H9 (cell line): ENCODE measurements at regions not wholly inside any gene's neighbourhood (a gene's known extent, or its start where the extent isn't known, plus 50 kb on each side); places are given as distances from the start of the nearest gene placed in this dataset.

Experiments
- DNase-seq: peaks from one replicate; pipeline ENCODE4 v3.0.0-alpha.2; 2017
- H2AFZ ChIP-seq: one replicate; pipeline ENCODE4 v1.6.1; 2013; ENCODE audit warnings: mild to moderate bottlenecking, low read length, control low read depth, moderate library complexity
- H2AK5ac ChIP-seq: 2 replicates; pipeline ENCODE4 v1.6.1; 2013; ENCODE audit warnings: low read length, control low read depth, mixed read lengths; ENCODE audit not compliant: insufficient read length
- H2BK120ac ChIP-seq: one replicate; pipeline ENCODE4 v1.6.1; 2013; ENCODE audit warnings: low read depth, mild to moderate bottlenecking, low read length, control low read depth, inconsistent platforms; ENCODE audit not compliant: poor library complexity, severe bottlenecking
- H2BK12ac ChIP-seq: 2 replicates; pipeline ENCODE4 v1.6.1; 2013; ENCODE audit warnings: low read length, control low read depth, mixed read lengths, low read depth; ENCODE audit not compliant: insufficient read length
- H2BK15ac ChIP-seq: 2 replicates; pipeline ENCODE4 v1.6.1; 2013; ENCODE audit warnings: low read depth, low read length, control low read depth
- H2BK20ac ChIP-seq: one replicate; pipeline ENCODE4 v1.6.1; 2013; ENCODE audit warnings: low read depth, mild to moderate bottlenecking, low read length, control low read depth, inconsistent platforms; ENCODE audit not compliant: poor library complexity, severe bottlenecking
- H2BK5ac ChIP-seq: 2 replicates; pipeline ENCODE4 v1.6.1; 2013; ENCODE audit warnings: low read length, control low read depth, mixed read lengths; ENCODE audit not compliant: insufficient read length
- H3K14ac ChIP-seq: 2 replicates; pipeline ENCODE4 v1.6.1; 2013; ENCODE audit warnings: low read length, control low read depth; ENCODE audit not compliant: insufficient read depth
- H3K18ac ChIP-seq: 2 replicates; pipeline ENCODE4 v1.6.1; 2013; ENCODE audit warnings: low read depth, mild to moderate bottlenecking, mixed read lengths, low read length, control low read depth; ENCODE audit not compliant: insufficient read length
- H3K23ac ChIP-seq: 2 replicates; pipeline ENCODE4 v1.6.1; 2013; ENCODE audit warnings: low read length, control low read depth, mixed read lengths, low read depth; ENCODE audit not compliant: insufficient read length
- H3K23me2 ChIP-seq: 2 replicates; pipeline ENCODE4 v1.6.1; 2013; ENCODE audit warnings: low read depth, mild to moderate bottlenecking, mixed read lengths, low read length, control low read depth; ENCODE audit not compliant: insufficient read length, poor library complexity, severe bottlenecking
- H3K27ac ChIP-seq: 2 replicates; pipeline ENCODE4 v1.5.1; 2013; ENCODE audit warnings: low read length, control low read depth, mixed read lengths, low read depth; ENCODE audit not compliant: insufficient read length
- H3K27me3 ChIP-seq: 2 replicates; pipeline ENCODE4 v1.6.1; 2013; ENCODE audit warnings: low read length, control low read depth, inconsistent platforms; ENCODE audit not compliant: insufficient read depth
- H3K4ac ChIP-seq: 2 replicates; pipeline ENCODE4 v1.6.1; 2013; ENCODE audit warnings: low read depth, mild to moderate bottlenecking, control low read depth, inconsistent platforms, low read length, moderate library complexity
- H3K4me1 ChIP-seq: 2 replicates; pipeline ENCODE4 v1.6.1; 2013; ENCODE audit warnings: low read length, control low read depth, inconsistent platforms; ENCODE audit not compliant: insufficient read depth
- H3K4me2 ChIP-seq: 2 replicates; pipeline ENCODE4 v1.6.1; 2013; ENCODE audit warnings: low read length, control low read depth, mixed read lengths; ENCODE audit not compliant: insufficient read length, insufficient read depth
- H3K56ac ChIP-seq: 2 replicates; pipeline ENCODE4 v1.6.1; 2013; ENCODE audit warnings: low read depth, mild to moderate bottlenecking, mixed read lengths, low read length, control low read depth; ENCODE audit not compliant: insufficient read length
- H3K79me1 ChIP-seq: 2 replicates; pipeline ENCODE4 v1.6.1; 2013; ENCODE audit warnings: low read depth, mild to moderate bottlenecking, moderate library complexity, low read length, control low read depth, inconsistent platforms; ENCODE audit not compliant: insufficient read depth, poor library complexity, severe bottlenecking
- H3K79me2 ChIP-seq: 2 replicates; pipeline ENCODE4 v1.6.1; 2013; ENCODE audit warnings: low read length, control low read depth, inconsistent platforms; ENCODE audit not compliant: insufficient read depth
- H3K9ac ChIP-seq: 2 replicates; pipeline ENCODE4 v1.6.1; 2013; ENCODE audit warnings: low read length, control low read depth, mixed read lengths; ENCODE audit not compliant: insufficient read length; ENCODE audit errors: extremely low read depth
- H3K9me3 ChIP-seq: one replicate; pipeline ENCODE4 v1.6.1; 2013; ENCODE audit warnings: low read depth, low read length, inconsistent platforms; ENCODE audit not compliant: control insufficient read depth
- H3T11ph ChIP-seq: one replicate; pipeline ENCODE4 v1.6.1; 2013; ENCODE audit warnings: mild to moderate bottlenecking, low read length, control low read depth, inconsistent platforms
- H4K20me1 ChIP-seq: one replicate; pipeline ENCODE4 v1.6.1; 2013; ENCODE audit not compliant: control insufficient read depth, insufficient read length, insufficient read depth
- H4K5ac ChIP-seq: 2 replicates; pipeline ENCODE4 v1.6.1; 2013; ENCODE audit warnings: low read depth, mild to moderate bottlenecking, mixed read lengths, low read length, control low read depth; ENCODE audit not compliant: insufficient read length
- H4K8ac ChIP-seq: replicated peaks from 2 replicates; pipeline ENCODE4 v1.6.1; 2013; ENCODE audit warnings: low read length, control low read depth, mixed read lengths, low read depth; ENCODE audit not compliant: insufficient read length
- H4K91ac ChIP-seq: 2 replicates; pipeline ENCODE4 v1.6.1; 2013; ENCODE audit warnings: low read depth, mild to moderate bottlenecking, moderate library complexity, mixed read lengths, low read length, control low read depth; ENCODE audit not compliant: insufficient read length
- H3K27ac Mint-ChIP-seq, 3 experiments: 2 replicates in 2 of 3; 3 replicates in 1 of 3; pipeline ENCODE4 v1.8.0; 2020 to 2021; ENCODE audit warnings: mixed read lengths in 3 of 3, mild to moderate bottlenecking in 1 of 3, moderate library complexity in 1 of 3
- H3K27me3 Mint-ChIP-seq: 2 replicates; pipeline ENCODE4 v1.8.0; 2021; ENCODE audit warnings: low read depth, mild to moderate bottlenecking, moderate library complexity, mixed read lengths
- H3K36me3 Mint-ChIP-seq, 3 experiments: 2 replicates in 2 of 3; 3 replicates in 1 of 3; pipeline ENCODE4 v1.8.0; 2020 to 2021; ENCODE audit warnings: low read depth in 3 of 3, mixed read lengths in 3 of 3; ENCODE audit not compliant: insufficient read depth in 1 of 3
- H3K4me1 Mint-ChIP-seq, 2 experiments: 2 replicates each; pipeline ENCODE4 v1.8.0; 2020; ENCODE audit warnings: mixed read lengths in 2 of 2
- H3K4me3 Mint-ChIP-seq, 2 experiments: 2 replicates in 1 of 2; 3 replicates in 1 of 2; pipeline ENCODE4 v1.8.0; 2020 to 2021; ENCODE audit warnings: mild to moderate bottlenecking in 2 of 2, mixed read lengths in 2 of 2, moderate library complexity in 1 of 2
- H3K9me3 Mint-ChIP-seq, 2 experiments: 2 replicates in 1 of 2; 3 replicates in 1 of 2; pipeline ENCODE4 v1.8.0; 2020; ENCODE audit warnings: mild to moderate bottlenecking in 2 of 2, mixed read lengths in 2 of 2, moderate library complexity in 1 of 2
- CTCF ChIP-seq: fragments of 200-600 bp; sonication (generic); conservative IDR thresholded peaks from 3 replicates; pipeline ENCODE4 v1.8.0; 2021; ENCODE audit warnings: antibody characterized with exemption, mild to moderate bottlenecking
- WGBS: extraction: QIAGEN DNeasy Blood & Tissue Kit; methylation state at CpG from one replicate; pipeline ENCODE4 v1.1.7; 2013; ENCODE audit warnings: missing lambda C conversion rate, low lambda C conversion rate, mixed read lengths; ENCODE audit not compliant: insufficient read length; ENCODE audit errors: extremely low coverage; 5-methylcytosine and 5-hydroxymethylcytosine counted together

GRCh38 chr2:186433040-186433439, 53.0 kb upstream of the ZC3H15 start:
- Histone ChIP-seq H2BK15ac (no peak overlapping the region), H3T11ph (no peak overlapping the region), H2BK120ac (no peak overlapping the region), H3K79me1 (no peaks in the 10 kb centered on the region), H4K5ac (no peak overlapping the region), H2AK5ac (no peak overlapping the region), H3K4ac (no peak overlapping the region), H2AFZ (no peak overlapping the region), H2BK5ac (no peak overlapping the region), H3K79me2 (no peaks in the 10 kb centered on the region), H3K23me2 (no peaks in the 10 kb centered on the region), H3K27ac (no peak overlapping the region), H4K91ac (no peak overlapping the region), H3K14ac (no peak overlapping the region), H3K4me2 (no peak overlapping the region), H2BK12ac (no peak overlapping the region), H3K18ac (no peak overlapping the region), H3K56ac (no peak overlapping the region), H3K4me1 (no peaks in the 10 kb centered on the region), H2BK20ac (no peak overlapping the region), H3K23ac (no peak overlapping the region), H4K20me1 (no peaks in the 10 kb centered on the region), H3K9ac (no peak overlapping the region), H3K27me3 (no peaks in the 10 kb centered on the region), H4K8ac (no peak overlapping the region), H3K9me3 (no peaks in the 10 kb centered on the region)
- DNase-seq = no peak
- no peak for TF ChIP-seq CTCF
- H3K27ac Mint-ChIP-seq = no peak overlapping the region
- peaks cover 5 to 16% (median 14%) of the 10 kb centered on the region in 3 experiments for H3K36me3 Mint-ChIP-seq
- no CpG with 5 or more reads among the region's 6 CpGs for WGBS
- H3K4me1 Mint-ChIP-seq = no peaks in the 10 kb centered on the region; a peak in 1 of 4 replicates
- no peaks in the 10 kb centered on the region for H3K27me3 Mint-ChIP-seq
- peaks cover 6 to 9% of the 10 kb centered on the region in 2 experiments for H3K9me3 Mint-ChIP-seq
- no peak overlapping the region for H3K4me3 Mint-ChIP-seq
